K562 (cell line): ENCODE measurements at regions not wholly inside any gene's neighbourhood (a gene's known extent, or its start where the extent isn't known, plus 50 kb on each side); places are given as distances from the start of the nearest gene placed in this dataset.
A peak's percentile ranks its signal among the peaks of the same experiment; 100 is the strongest.

ENCODE experiments used
- BACH1 ChIP-seq: fragments of 200-800 bp; sonication (Bioruptor generic); IDR thresholded peaks from 2 replicates; pipeline ENCODE4 v1.6.1; 2016; ENCODE audit warnings: missing genetic modification characterization, missing compliant biosample characterization
- BRD9 ChIP-seq: fragments of 450-650 bp; IDR thresholded peaks from 2 replicates; pipeline ENCODE4 v1.6.1; 2018; ENCODE audit warnings: low read depth; ENCODE audit not compliant: partially characterized antibody
- DPF2 ChIP-seq: fragments of 450-650 bp; IDR thresholded peaks from 2 replicates; pipeline ENCODE4 v1.6.1; 2016
- ESRRB ChIP-seq: fragments of 250-450 bp; sonication (Bioruptor Pico); IDR thresholded peaks from 2 replicates; pipeline ENCODE4 v1.5.0; 2020; ENCODE audit warnings: mild to moderate bottlenecking, moderate library complexity, borderline replicate concordance
- EWSR1 ChIP-seq: fragments of 450-650 bp; IDR thresholded peaks from 2 replicates; pipeline ENCODE4 v1.6.1; 2018; ENCODE audit warnings: borderline replicate concordance, mild to moderate bottlenecking, low read depth, moderate library complexity; ENCODE audit not compliant: partially characterized antibody
- FOXK2 ChIP-seq, 2 experiments: fragments of 450-650 bp; IDR thresholded peaks in 1 of 2; conservative IDR thresholded peaks in 1 of 2; 2 replicates each; pipeline ENCODE4 v1.6.1; 2016; ENCODE audit warnings: low read depth in 2 of 2, mild to moderate bottlenecking in 1 of 2
- MEIS2 ChIP-seq: fragments of 450-650 bp; IDR thresholded peaks from 2 replicates; pipeline ENCODE4 v1.6.1; 2014; ENCODE audit warnings: mild to moderate bottlenecking; ENCODE audit not compliant: partially characterized antibody
- NRF1 ChIP-seq, 2 experiments: fragments of 450-650 bp; IDR thresholded peaks in 1 of 2; conservative IDR thresholded peaks in 1 of 2; 2 replicates each; pipeline ENCODE4 v1.6.1; 2014; ENCODE audit warnings: mild to moderate bottlenecking in 2 of 2
- PATZ1 ChIP-seq: fragments of 250-450 bp; sonication (Bioruptor Pico); IDR thresholded peaks from 2 replicates; pipeline ENCODE4 v1.5.0; 2020; ENCODE audit warnings: mild to moderate bottlenecking, borderline replicate concordance
- PTRF ChIP-seq: fragments of 450-650 bp; IDR thresholded peaks from 2 replicates; pipeline ENCODE4 v1.6.1; 2016; ENCODE audit warnings: mild to moderate bottlenecking, missing genetic modification characterization, missing compliant biosample characterization
- SOX6 ChIP-seq: fragments of 450-650 bp; IDR thresholded peaks from 2 replicates; pipeline ENCODE4 v1.6.1; 2014; ENCODE audit warnings: mild to moderate bottlenecking
- TAF15 ChIP-seq: fragments of 200-400 bp; formaldehyde crosslinking; IDR thresholded peaks from 2 replicates; pipeline ENCODE4 v1.6.1; 2017; ENCODE audit warnings: mild to moderate bottlenecking, low read depth, low read length, moderate library complexity
- TOE1 ChIP-seq, 2 experiments: fragments of 450-650 bp in 1 of 2; sonication (generic) in 1 of 2; formaldehyde crosslinking in 1 of 2; IDR thresholded peaks; 2 replicates each; pipeline versions ENCODE4 v1.7.1 to v1.8.0; 2016 to 2022; ENCODE audit warnings: borderline replicate concordance in 2 of 2, mild to moderate bottlenecking in 2 of 2, antibody characterized with exemption in 1 of 2, inconsistent platforms in 1 of 2, low read depth in 1 of 2, missing genetic modification reagents in 1 of 2, moderate library complexity in 1 of 2
- VEZF1 ChIP-seq: fragments of 200-800 bp; sonication (Bioruptor generic); IDR thresholded peaks from 2 replicates; pipeline ENCODE4 v1.6.1; 2017; ENCODE audit warnings: missing genetic modification characterization, missing compliant biosample characterization
- ZBTB11 ChIP-seq, 3 experiments: fragments of 200-800 bp in 1 of 3; fragments of 250-450 bp in 1 of 3; fragments of 450-650 bp in 1 of 3; sonication (Bioruptor Pico) in 1 of 3; sonication (Bioruptor generic) in 1 of 3; formaldehyde crosslinking in 1 of 3; IDR thresholded peaks; 2 replicates each; pipeline versions ENCODE4 v1.6.1 to v1.8.0; 2016 to 2022; ENCODE audit warnings: mild to moderate bottlenecking in 2 of 3, missing genetic modification characterization in 2 of 3, missing compliant biosample characterization in 1 of 3, moderate library complexity in 1 of 3
- ZNF23 ChIP-seq: fragments of 250-450 bp; sonication (Bioruptor Pico); IDR thresholded peaks from 2 replicates; pipeline ENCODE4 v1.4.0; 2020; ENCODE audit warnings: mild to moderate bottlenecking
- ZNF589 ChIP-seq: fragments of 200-800 bp; sonication (Bioruptor generic); IDR thresholded peaks from 2 replicates; pipeline ENCODE4 v1.6.1; 2016; ENCODE audit warnings: low read depth, missing genetic modification characterization, missing compliant biosample characterization

GRCh38 chr20:53652090-53652858 is 58.6 kb upstream of the ZNF217 start (continued):
- TF ChIP-seq BACH1 (tag) (peak; percentile 75; the same call in 1 of the 2 replicates), ZBTB11 (CRISPR knock-in tag; IDR thresholded peaks at IDR 0.05) (peak in 1 of 3 experiments; percentile 70; a peak in 2 of 6 replicates), FOXK2 (conservative IDR thresholded peaks at IDR 0.05 in 1 of 2, IDR thresholded peaks at IDR 0.05 in 1 of 2; ENCODE audit: low read depth in 2 of 2) (peak in 1 of 2 experiments; percentile 35; a peak in 2 of 4 replicates), EWSR1 (peak; percentile 29), ESRRB (no peak), TAF15 (no peak), SOX6 (peak; percentile 48), NRF1 (conservative IDR thresholded peaks at IDR 0.05 in 1 of 2, IDR thresholded peaks at IDR 0.05 in 1 of 2) (peak; percentile 26 to 43; a peak in 3 of 4 replicates), MEIS2 (peak; percentile 29), PTRF (tag) (0 out of 2 replicates have a peak, but pooled peaks have one; percentile 27), VEZF1 (CRISPR knock-in tag) (0 out of 2 replicates have a peak, but pooled peaks have one; percentile 11), TOE1 (IDR thresholded peaks at IDR 0.05; ENCODE audit: borderline replicate concordance) (peak; percentile 48; the same call in 1 of the 2 replicates), TOE1 (CRISPR knock-in tag; IDR thresholded peaks at IDR 0.05; ENCODE audit: borderline replicate concordance, low read depth) (no peak), DPF2 (peak; percentile 46; the same call in 1 of the 2 replicates), ZNF589 (peak; percentile 64; the same call in 1 of the 2 replicates), BRD9 (peak; percentile 30), ZNF23 (CRISPR knock-in tag) (no peak), PATZ1 (CRISPR knock-in tag) (peak; percentile 46; the same call in 1 of the 2 replicates)
